NCI-H748 (cell line): ENCODE measurements at regions not wholly inside any gene's neighbourhood (a gene's known extent, or its start where the extent isn't known, plus 50 kb on each side); places are given as distances from the start of the nearest gene placed in this dataset.
"Not testable (repeated sequence)": the region's sequence is repeated elsewhere in the genome, so short reads cannot be mapped to it uniquely, and the experiment has no call there.

Source experiments
- DNase-seq: peaks from one replicate; lab custom pipeline; 2025; ENCODE audit not compliant: unreplicated experiment; lab: John Stamatoyannopoulos, UW

GRCh38 chr15:20271647-20272046 lies 270.0 kb downstream of the GOLGA6L6 start:
- no peak for DNase-seq

DNA sequence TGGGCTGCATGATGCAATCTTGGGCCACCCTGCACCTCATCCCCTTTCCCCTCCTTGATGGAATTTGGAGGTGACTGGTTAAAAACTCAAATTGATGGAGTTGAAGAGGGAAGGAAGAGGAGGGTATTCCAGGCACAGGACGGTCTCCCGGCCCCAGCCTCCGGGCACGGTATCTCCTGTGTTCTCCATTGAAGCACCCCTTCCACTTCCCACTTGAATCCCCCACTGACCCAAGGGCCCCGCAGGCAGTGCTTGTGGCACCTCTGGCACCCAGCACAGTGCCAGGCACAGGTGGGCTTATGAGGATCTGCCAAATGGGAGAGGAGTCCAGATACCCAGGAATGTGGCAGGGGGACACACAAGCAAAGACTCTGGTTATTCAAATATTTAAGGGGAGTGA lies 271.6 kb downstream of the GOLGA6L6 start:
- DNase-seq, result not testable (repeated sequence)

DNA sequence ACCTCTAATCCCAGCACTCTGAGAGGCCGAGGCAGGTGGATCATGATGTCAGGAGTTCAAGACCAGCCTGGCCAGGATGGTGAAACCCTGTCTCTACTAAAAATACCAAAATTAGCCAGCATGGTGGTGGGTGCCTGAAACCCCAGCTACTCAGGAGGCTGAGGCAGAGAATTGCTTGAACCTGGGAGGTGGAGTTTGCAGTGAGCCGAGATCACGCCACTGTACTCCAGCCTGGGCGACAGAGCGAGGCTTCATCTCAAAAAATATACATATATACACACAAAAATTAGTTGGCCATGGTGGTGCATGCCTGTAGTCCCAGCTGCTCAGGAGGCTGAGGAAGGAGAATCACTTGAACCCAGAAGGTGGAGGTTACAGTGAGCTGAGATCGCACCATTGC lies 273.6 kb downstream of the GOLGA6L6 start:
- DNase-seq, result not testable (repeated sequence)

DNA sequence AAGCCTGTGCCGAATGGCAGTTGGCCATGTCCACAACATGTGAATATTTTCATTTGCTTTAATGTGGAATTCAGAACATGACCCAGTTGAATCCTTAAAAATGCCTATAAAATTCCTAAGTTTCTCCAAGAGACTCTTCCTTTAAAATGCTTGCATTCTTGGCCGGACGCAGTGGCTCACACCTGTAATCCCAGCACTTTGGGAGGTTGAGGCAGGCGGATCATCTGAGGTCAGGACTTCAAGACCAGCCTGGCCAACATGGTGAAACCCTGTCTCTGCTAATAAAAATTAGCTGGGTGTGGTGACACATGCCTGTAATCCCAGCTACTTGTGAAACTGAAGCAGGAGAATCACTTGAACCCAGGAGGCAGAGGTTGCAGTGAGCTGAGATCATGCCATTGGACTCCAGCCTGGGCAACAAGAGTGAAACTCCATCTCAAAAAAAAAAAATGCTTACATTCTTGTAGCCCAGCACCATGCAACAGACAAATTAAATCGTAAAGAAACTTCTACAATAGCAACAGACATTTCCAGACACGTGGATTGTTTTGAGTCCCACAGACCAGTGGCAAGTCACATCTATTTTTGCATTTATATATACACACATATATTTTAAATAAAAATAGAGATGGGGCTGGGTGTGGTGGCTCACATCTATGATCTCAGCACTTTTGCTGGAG lies 274.4 kb downstream of the GOLGA6L6 start:
- not testable (repeated sequence) for DNase-seq

DNA sequence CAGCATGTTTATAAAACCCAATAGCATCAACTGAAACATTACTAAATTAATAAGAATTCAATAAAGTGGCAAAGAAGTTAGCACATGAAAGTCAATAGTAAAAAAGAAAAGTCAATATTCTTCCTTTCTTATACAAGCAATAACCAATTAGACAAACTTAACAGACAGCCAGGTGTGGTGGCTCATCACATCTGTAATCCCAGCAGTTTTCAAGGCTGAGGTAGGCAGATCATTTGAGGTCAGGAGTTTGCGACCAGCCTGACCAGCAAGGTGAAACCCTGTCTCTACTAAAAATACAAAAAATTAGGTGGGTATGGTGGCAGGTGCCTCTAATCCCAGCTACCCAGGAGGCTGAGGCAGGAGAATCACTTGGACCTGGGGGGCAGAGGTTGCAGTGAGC lies 275.9 kb downstream of the GOLGA6L6 start:
- DNase-seq, result not testable (repeated sequence)

DNA sequence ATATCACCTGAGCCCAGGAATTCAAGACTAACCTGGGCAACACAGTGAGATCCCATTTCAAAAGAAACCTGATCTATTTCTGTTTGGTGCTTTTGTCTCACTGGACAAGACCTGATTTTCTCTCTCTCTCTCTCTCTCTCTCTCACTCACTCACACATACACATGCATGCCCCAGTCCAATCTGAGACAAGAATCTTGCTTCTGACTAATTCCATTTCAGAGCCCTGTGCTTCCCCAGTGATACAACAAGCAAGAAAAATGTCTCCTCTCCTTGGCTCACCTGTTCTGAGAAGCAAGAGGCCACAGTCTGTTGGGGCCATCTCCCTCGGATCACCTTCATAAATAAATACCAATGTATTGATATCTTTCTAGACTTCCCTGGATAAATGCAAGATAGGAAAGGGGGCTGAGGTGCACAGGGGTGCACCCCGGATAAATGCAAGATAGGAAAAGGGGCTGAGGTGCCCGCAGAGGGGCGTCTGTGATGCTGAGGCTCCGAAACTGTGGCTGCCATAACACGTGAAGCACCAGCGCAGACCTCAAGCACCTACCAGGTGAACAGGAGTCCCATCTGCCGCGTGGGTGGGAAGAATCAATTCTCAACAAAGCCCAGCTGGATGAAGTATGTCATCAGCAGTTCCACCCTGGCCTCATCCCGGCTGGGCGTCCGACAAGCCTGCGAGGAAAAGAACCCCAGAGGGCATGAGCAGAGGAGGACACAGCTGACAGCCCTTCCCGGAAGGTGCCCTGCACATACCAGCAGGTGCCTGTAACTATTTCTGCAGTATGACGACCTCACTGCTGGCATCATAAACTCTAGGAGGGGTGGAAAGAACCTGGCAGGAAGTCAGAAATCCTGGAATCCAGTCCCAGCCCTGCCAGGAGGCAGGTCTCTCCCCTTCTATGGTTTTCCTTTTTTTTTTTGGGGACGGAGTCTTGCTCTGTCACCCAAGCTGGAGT lies 280.0 kb downstream of the GOLGA6L6 start:
- not testable (repeated sequence) for DNase-seq

DNA sequence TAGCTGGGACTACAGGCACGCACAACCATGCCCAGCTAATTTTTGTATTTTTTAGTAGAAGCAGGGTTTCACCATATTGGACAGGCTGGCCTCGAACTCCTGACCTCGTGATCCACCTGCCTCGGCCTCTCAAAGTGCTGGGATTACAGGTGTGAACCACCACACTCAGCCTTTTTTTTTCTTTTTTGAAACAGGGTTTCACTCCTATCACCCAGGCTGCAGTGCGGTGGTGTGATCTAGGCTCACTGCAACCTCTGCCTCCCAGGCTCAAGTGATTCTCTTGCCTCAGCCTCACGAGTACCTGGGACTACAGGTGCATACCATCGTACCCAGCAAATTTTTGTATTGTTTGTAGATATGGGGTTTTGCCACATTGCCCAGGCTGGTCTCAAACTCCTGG lies 280.9 kb downstream of the GOLGA6L6 start:
- not testable (repeated sequence) for DNase-seq

DNA sequence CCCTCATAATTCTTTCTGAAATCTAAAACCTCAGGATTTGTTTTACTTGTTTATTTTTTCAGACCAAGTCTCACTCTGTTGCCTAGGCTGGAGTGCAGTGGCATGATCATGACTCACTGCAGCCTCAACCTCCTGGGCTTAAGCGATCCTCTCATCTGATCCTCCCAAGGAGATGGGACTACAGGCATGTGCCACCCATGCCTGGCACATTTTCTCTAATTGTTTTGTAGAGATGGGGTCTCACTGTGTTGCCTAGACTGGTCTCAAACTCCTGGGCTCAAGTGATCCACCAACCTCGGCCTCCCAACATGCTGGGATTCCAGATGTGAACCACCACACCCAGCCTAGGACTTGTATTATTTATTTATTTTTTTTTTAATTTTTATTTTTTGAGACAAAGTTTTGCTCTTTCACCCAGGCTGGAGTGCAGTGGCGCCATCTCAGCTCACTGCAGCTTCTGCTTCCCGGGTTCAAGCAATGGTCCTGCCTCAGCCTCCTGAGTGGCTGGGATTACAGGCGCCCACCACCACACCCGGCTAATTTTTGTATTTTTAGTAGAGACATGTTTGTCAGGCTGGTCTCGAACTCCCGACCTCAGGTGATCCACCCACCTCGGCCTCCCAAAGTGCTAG lies 281.9 kb downstream of the GOLGA6L6 start:
- not testable (repeated sequence) for DNase-seq

GRCh38 chr15:20256394-20256793 lies 285.2 kb downstream of the GOLGA6L6 start:
- DNase-seq, result not testable (repeated sequence)

DNA sequence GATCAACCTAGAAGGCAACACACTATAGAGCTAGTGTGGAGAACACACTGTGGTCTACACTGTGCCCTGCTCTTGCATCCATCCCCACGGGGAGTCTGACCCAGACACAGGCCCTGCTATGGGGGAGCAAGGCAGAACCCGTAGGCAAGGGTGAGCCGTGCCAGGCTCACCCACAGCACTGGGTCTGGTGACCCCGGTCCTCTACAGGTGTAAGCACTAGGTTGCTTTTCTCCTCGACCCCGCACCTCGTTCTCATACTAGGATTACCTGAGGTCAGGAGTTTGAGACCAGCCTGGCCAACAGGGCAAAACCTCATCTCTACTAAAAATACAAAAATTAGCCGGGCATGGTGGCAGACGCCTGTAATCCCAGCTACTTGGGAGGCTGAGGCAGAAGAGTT lies 286.0 kb downstream of the GOLGA6L6 start:
- not testable (repeated sequence) for DNase-seq

DNA sequence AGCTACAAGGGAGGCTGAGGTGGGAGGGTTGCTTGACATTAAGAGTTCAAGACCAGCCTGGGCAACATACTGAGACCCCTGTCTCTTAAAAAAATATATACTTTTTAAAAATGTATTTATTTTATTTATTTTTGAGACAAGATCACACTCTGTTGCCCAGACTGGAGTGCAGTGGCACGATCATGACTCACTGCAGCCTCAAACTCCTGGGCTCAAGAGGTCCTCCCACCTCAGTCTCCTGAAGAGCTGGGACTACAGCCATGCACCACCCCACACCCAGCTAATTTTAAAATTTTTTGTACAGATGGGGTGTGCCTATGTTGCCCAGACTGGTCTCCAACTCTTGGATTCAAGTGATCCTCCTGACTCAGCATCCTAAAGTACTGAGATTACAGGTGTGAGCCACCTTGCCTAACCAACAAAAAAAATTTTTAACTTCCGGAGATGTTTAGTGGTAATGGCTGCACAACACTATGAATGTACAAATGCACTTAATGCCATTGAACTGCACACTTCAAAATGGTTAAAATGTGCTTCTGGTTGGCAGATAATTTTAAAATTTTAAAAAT lies 288.5 kb downstream of the GOLGA6L6 start:
- DNase-seq, result not testable (repeated sequence)

GRCh38 chr15:20252040-20252439 lies 289.6 kb downstream of the GOLGA6L6 start:
- DNase-seq, result not testable (repeated sequence)

- DNase-seq, result not testable (repeated sequence)
Observed at GRCh38 chr15:20251214-20252005, 290.2 kb downstream of the GOLGA6L6 start.

- not testable (repeated sequence) for DNase-seq
Observed at GRCh38 chr15:20250206-20250605, 291.4 kb downstream of the GOLGA6L6 start.

DNA sequence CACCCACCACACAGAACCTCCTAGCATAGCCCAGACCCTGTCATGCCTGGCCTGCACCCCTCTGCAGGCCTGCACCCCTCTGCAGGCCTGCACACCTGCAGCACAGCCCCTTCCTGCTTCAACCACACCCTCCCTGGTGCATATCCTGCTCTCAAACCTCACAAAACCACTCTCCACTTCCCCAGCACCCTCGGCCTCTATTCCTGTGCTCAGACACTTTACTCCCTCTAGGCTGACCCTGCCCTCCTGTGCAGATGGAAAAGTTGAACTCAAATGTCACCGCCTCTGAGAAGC lies 292.0 kb downstream of the GOLGA6L6 start:
- not testable (repeated sequence) for DNase-seq

- not testable (repeated sequence) for DNase-seq
Observed at GRCh38 chr15:20248434-20248833, 293.2 kb downstream of the GOLGA6L6 start.

DNA sequence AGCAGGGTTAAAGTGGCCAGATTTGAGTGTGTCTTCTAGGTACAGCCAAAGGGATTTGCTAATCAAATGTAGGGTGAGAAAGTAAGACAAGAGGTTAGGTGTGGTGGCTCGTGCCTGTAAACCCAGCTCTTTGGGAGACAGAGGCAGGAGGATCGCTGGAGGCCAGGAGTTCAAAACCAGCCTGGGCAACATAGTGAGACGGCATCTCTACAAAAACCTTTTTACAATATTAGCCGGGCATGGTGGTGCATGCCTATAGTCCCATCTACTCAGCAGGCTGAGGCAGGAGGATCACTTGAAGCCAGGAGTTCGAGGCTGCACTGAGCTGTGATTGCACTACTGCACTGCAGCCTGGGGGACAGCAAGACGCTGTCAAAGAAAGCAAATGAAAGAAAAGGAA lies 294.5 kb downstream of the GOLGA6L6 start:
- DNase-seq, result not testable (repeated sequence)

DNA sequence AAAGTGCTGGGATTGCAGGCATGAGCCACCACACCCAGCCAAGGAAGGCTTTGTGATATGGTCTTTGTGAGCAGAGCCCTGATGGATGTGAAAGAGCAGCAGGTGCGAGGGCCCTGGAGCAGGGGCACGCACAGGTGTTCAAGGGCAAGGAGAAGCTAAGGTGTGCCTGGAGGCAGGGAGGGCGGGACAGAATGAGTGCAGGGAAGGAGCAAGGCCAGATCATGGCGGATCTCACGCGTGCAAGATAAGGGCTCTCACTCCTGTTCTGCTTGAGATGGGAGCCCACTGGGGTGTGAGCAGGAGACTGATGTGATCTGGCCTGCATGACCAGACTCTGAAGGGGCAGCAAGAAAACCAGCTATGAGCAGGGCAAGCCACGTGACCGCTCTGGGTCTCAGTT lies 295.0 kb downstream of the GOLGA6L6 start:
- DNase-seq, result not testable (repeated sequence)

GRCh38 chr15:20245856-20246255 lies 295.7 kb downstream of the GOLGA6L6 start:
- DNase-seq, result not testable (repeated sequence)

GRCh38 chr15:20244792-20245191 lies 296.8 kb downstream of the GOLGA6L6 start:
- not testable (repeated sequence) for DNase-seq
